ENCODE measurements at regions not wholly inside any gene's neighbourhood (a gene's known extent, or its start where the extent isn't known, plus 50 kb on each side); places are given as distances from the start of the nearest gene placed in this dataset.

DNA sequence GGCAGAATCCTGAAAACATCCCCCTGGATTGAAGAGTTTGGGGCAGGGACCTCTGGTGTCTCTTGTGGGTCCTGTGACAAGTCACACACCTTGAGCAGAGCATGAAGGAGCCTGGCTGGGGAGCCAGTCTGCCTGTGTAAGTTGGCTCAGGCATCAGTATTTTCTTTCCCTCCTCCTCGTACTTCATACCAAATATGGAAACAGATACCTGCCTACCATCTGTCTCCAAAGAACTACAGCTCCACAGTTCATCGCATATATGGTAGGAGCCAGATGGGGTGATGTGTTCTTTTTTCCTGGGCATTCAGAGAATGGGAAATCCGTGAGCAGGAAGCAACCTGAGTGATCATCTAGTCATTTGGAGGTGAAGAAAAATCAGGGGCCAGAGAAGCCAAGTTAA, 177.3 kb upstream of the RAD23B start:
- H3K9me3 ChIP-seq (ENCODE audit: control insufficient read depth, insufficient read depth, low read length) = no peaks in the 10 kb centered on the region
- DNase-seq = no peak
- intact Hi-C loops (cut with micrococcal nuclease) = no loop called here
- no peak for ATAC-seq
- H3K27me3 ChIP-seq (ENCODE audit: control insufficient read depth, insufficient read depth, low read length) = no peaks in the 10 kb centered on the region
- Mint-ChIP-seq H3K9me3 (no peaks in the 10 kb centered on the region), H3K4me1 (no peaks in the 10 kb centered on the region), H3K27ac (no peak overlapping the region), H3K4me3 (no peak overlapping the region), H3K36me3 (no peaks in the 10 kb centered on the region), H3K27me3 (ENCODE audit: low read depth in 2 of 2) (peaks cover 10 to 19% of the 10 kb centered on the region in 2 donors)
- H3K27ac ChIP-seq (ENCODE audit: low read length) = no peak overlapping the region
- WGBS (ENCODE audit: insufficient coverage) = 70% methylated on average over 2 of the region's 3 CpGs
- H3K4me3 ChIP-seq (ENCODE audit: low read length) = no peak overlapping the region
- H3K4me1 ChIP-seq (ENCODE audit: control insufficient read depth, insufficient read depth, low read length) = no peaks in the 10 kb centered on the region
- no peaks in the 10 kb centered on the region for H3K36me3 ChIP-seq (ENCODE audit: control insufficient read depth, insufficient read depth, low read length)
- TF ChIP-seq, protein P1, sequence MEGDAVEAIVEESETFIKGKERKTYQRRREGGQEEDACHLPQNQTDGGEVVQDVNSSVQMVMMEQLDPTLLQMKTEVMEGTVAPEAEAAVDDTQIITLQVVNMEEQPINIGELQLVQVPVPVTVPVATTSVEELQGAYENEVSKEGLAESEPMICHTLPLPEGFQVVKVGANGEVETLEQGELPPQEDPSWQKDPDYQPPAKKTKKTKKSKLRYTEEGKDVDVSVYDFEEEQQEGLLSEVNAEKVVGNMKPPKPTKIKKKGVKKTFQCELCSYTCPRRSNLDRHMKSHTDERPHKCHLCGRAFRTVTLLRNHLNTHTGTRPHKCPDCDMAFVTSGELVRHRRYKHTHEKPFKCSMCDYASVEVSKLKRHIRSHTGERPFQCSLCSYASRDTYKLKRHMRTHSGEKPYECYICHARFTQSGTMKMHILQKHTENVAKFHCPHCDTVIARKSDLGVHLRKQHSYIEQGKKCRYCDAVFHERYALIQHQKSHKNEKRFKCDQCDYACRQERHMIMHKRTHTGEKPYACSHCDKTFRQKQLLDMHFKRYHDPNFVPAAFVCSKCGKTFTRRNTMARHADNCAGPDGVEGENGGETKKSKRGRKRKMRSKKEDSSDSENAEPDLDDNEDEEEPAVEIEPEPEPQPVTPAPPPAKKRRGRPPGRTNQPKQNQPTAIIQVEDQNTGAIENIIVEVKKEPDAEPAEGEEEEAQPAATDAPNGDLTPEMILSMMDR (IDR thresholded peaks at IDR 0.05) = no peak

DNA sequence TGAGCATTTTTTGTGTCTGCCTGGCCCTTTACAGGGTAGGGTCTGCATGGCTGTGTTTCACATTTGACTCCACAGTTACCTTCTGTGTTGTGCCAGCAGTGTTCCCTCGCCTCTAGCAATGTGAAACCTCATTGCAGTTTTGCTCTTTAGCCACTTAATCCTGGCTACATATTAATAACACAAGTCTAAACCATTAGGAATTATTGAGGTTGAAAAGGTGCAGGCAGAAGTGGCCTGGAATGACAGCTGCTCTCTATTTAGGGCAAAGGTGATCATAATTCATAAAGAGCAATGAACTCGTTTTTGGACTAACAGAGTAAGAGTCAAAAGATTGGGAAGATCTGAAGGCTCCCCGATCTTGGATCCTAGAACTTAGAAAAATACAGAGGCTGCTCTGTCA, 176.7 kb upstream of the RAD23B start:
- no peak for ATAC-seq

DNA sequence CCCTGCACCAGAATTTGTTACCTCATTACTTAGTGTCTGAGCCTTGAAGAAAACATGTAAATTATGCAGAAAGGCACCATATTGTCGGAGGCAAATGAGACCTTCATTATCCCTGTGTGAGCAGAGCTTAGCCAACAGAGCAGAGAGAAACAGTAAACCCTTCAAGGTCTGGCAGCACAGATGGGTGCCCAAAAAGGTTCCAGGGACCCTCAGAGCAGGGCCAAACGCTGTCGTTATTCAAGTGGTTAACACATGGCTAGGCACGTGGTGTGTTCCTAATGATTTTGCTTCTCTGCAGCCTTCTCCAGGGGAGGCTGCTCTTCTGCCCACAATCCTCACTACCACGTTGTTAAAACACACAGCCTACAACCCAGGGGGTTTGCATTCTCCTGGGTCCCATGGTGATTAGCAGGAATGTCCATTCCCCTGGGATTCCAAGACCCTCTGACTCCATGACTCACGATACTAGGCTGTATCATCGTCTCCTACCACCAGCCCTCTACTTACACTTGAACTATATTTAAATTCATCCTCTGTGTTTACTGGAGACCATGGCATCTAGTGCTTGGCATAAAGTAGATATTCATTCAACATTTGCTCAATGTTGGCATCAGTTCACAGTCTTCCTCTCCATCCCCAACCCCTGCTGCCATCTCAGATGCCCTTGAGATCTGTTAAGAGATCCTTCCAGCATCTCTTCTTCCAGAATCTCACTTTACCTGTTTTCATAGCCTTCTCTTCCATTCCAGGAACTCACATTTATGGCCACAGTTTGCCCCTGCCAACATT, 174.5 kb upstream of the RAD23B start:
- Histone ChIP-seq H3K4me1 (ENCODE audit: control insufficient read depth, insufficient read depth, low read length) (no peaks in the 10 kb centered on the region), H3K27me3 (ENCODE audit: control insufficient read depth, insufficient read depth, low read length) (no peaks in the 10 kb centered on the region), H3K36me3 (ENCODE audit: control insufficient read depth, insufficient read depth, low read length) (no peaks in the 10 kb centered on the region), H3K9me3 (ENCODE audit: control insufficient read depth, insufficient read depth, low read length) (no peaks in the 10 kb centered on the region), H3K27ac (ENCODE audit: low read length) (no peak overlapping the region), H3K4me3 (ENCODE audit: low read length) (no peak overlapping the region)
- DNase-seq = no peak
- intact Hi-C loops (cut with micrococcal nuclease) = no loop called here
- ATAC-seq = no peak
- H3K4me1 Mint-ChIP-seq = no peaks in the 10 kb centered on the region
- H3K9me3 Mint-ChIP-seq = no peaks in the 10 kb centered on the region
- peaks cover 20 to 24% of the 10 kb centered on the region in 2 donors for H3K27me3 Mint-ChIP-seq (ENCODE audit: low read depth in 2 of 2)
- no peak overlapping the region for H3K27ac Mint-ChIP-seq
- 78% methylated on average over 7 of the region's 7 CpGs for WGBS (ENCODE audit: insufficient coverage)
- TF ChIP-seq, protein P1 (IDR thresholded peaks at IDR 0.05) = no peak
- H3K36me3 Mint-ChIP-seq = no peaks in the 10 kb centered on the region
- no peak overlapping the region for H3K4me3 Mint-ChIP-seq

More for the DNA sequence above, 176.7 kb upstream of the RAD23B start:
- Mint-ChIP-seq H3K36me3 (no peaks in the 10 kb centered on the region), H3K27me3 (ENCODE audit: low read depth in 2 of 2) (peaks cover 10 to 19% of the 10 kb centered on the region in 2 donors), H3K27ac (no peak overlapping the region), H3K4me3 (no peak overlapping the region), H3K4me1 (no peaks in the 10 kb centered on the region), H3K9me3 (no peaks in the 10 kb centered on the region)
- no peaks in the 10 kb centered on the region for H3K9me3 ChIP-seq (ENCODE audit: control insufficient read depth, insufficient read depth, low read length)
- no peaks in the 10 kb centered on the region for H3K4me1 ChIP-seq (ENCODE audit: control insufficient read depth, insufficient read depth, low read length)
- TF ChIP-seq, protein P1 (IDR thresholded peaks at IDR 0.05) = no peak
- no peaks in the 10 kb centered on the region for H3K27me3 ChIP-seq (ENCODE audit: control insufficient read depth, insufficient read depth, low read length)
- intact Hi-C loops (cut with micrococcal nuclease) = no loop called here
- DNase-seq = no peak
- H3K36me3 ChIP-seq (ENCODE audit: control insufficient read depth, insufficient read depth, low read length) = no peaks in the 10 kb centered on the region
- WGBS (ENCODE audit: insufficient coverage) = 73% methylated on average over 3 of the region's 3 CpGs
- H3K27ac ChIP-seq (ENCODE audit: low read length) = no peak overlapping the region
- H3K4me3 ChIP-seq (ENCODE audit: low read length) = no peak overlapping the region

DNA sequence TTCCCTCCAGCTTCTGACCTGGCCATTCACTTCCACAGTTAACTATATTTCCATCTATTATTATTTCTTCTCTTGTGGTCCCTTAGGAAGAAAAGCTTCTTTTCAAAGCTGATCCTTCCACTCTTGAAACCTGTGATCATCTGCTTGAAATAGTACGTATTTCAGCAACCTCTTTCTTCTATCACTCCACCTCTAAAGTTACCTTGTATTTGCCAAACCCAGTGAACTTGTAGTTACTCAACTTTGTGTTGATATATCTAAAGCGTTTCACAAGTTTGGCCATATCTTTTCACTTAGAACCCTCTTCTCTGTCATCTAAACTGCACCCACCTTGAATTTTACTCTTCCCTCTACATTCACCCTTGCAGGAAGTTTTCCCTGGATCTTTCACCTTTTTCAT, 173.8 kb upstream of the RAD23B start:
- no peaks in the 10 kb centered on the region for H3K9me3 Mint-ChIP-seq
- no peak for DNase-seq

More for the DNA sequence above, 173.8 kb upstream of the RAD23B start:
- H3K9me3 ChIP-seq (ENCODE audit: control insufficient read depth, insufficient read depth, low read length) = no peaks in the 10 kb centered on the region
- peaks cover 0 to 3% of the 10 kb centered on the region in 2 donors for H3K4me1 Mint-ChIP-seq
- no peaks in the 10 kb centered on the region for H3K27me3 ChIP-seq (ENCODE audit: control insufficient read depth, insufficient read depth, low read length)
- TF ChIP-seq, protein P1 (IDR thresholded peaks at IDR 0.05) = no peak
- no peak overlapping the region for H3K27ac ChIP-seq (ENCODE audit: low read length)
- H3K27me3 Mint-ChIP-seq (ENCODE audit: low read depth in 2 of 2) = peaks cover 20 to 24% of the 10 kb centered on the region in 2 donors
- intact Hi-C loops (cut with micrococcal nuclease) = no loop called here
- WGBS (ENCODE audit: insufficient coverage) = 87% methylated on average over 2 of the region's 2 CpGs
- H3K36me3 ChIP-seq (ENCODE audit: control insufficient read depth, insufficient read depth, low read length) = no peaks in the 10 kb centered on the region
- no peak overlapping the region for H3K27ac Mint-ChIP-seq
- no peak overlapping the region for H3K4me3 ChIP-seq (ENCODE audit: low read length)
- no peak for ATAC-seq
- no peaks in the 10 kb centered on the region for H3K4me1 ChIP-seq (ENCODE audit: control insufficient read depth, insufficient read depth, low read length)
- no peaks in the 10 kb centered on the region for H3K36me3 Mint-ChIP-seq
- H3K4me3 Mint-ChIP-seq = no peak overlapping the region
